Peyer's patch (tissue), 4 donors: ENCODE measurements at regions not wholly inside any gene's neighbourhood (a gene's known extent, or its start where the extent isn't known, plus 50 kb on each side); places are given as distances from the start of the nearest gene placed in this dataset.

ENCODE experiments used
- POLR2A ChIP-seq, 2 donors: fragments of 450-650 bp; IDR thresholded peaks; one replicate each; pipeline ENCODE4 v1.5.1; 2017; ENCODE audit warnings: antibody characterized with exemption in 2 of 2, mild to moderate bottlenecking in 2 of 2, moderate library complexity in 2 of 2
- TF ChIP-seq, protein P1 (sequence below), 6 experiments: fragments of 450-650 bp in 4 of 6; fragments of 200-600 bp in 2 of 6; sonication (generic) in 1 of 6; IDR thresholded peaks; one replicate each; pipeline ENCODE4 v1.5.1; 2017 to 2019; ENCODE audit warnings: antibody characterized with exemption in 6 of 6, mild to moderate bottlenecking in 3 of 6, moderate library complexity in 1 of 6

DNA sequence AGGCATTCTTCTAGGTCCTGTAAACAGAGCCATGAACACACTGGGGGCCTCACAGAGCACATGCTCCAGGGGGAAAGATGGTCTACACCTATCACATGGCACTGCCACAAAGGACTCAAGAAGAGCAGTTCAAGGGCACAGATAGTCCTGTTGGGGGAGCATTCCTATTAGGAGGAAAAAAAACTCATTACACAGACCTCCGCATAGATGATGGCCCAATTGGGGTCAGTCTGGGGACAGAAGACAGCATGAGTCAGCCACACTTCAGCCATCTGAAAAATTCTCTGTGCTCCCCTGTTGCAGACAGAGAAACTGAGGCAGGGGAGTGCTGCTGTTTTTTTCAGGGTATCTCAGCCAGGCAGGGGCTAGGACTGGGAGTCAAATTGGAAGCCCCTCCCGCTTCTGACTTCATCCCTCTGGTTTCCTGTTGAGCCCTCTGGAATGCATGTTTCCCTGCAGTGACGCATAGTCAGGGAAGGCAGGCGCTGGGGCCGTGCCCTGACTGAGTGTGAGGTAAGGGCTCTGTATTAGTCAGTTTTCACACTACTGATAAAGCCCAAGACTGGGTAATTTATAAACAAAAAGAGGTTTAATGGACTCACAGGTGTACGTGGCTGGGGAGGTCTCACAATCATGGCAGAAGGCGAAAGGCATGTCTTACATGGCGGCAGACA, 67.9 kb downstream of the RHOB start:
- TF ChIP-seq, protein P1, sequence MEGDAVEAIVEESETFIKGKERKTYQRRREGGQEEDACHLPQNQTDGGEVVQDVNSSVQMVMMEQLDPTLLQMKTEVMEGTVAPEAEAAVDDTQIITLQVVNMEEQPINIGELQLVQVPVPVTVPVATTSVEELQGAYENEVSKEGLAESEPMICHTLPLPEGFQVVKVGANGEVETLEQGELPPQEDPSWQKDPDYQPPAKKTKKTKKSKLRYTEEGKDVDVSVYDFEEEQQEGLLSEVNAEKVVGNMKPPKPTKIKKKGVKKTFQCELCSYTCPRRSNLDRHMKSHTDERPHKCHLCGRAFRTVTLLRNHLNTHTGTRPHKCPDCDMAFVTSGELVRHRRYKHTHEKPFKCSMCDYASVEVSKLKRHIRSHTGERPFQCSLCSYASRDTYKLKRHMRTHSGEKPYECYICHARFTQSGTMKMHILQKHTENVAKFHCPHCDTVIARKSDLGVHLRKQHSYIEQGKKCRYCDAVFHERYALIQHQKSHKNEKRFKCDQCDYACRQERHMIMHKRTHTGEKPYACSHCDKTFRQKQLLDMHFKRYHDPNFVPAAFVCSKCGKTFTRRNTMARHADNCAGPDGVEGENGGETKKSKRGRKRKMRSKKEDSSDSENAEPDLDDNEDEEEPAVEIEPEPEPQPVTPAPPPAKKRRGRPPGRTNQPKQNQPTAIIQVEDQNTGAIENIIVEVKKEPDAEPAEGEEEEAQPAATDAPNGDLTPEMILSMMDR (IDR thresholded peaks at IDR 0.05): no peak
- TF ChIP-seq POLR2A (IDR thresholded peaks at IDR 0.05): no peak
